ENCODE measurements at regions not wholly inside any gene's neighbourhood (a gene's known extent, or its start where the extent isn't known, plus 50 kb on each side); places are given as distances from the start of the nearest gene placed in this dataset.
"Not testable (repeated sequence)": the region's sequence is repeated elsewhere in the genome, so short reads cannot be mapped to it uniquely, and the experiment has no call there.

GRCh38 chr5:125912028-125912427 is 511.2 kb upstream of the GRAMD2B start:
- DNase-seq: no peak

GRCh38 chr5:125913200-125913599 is 510.0 kb upstream of the GRAMD2B start:
- no peak for DNase-seq

GRCh38 chr5:125914471-125914870 is 508.7 kb upstream of the GRAMD2B start:
- no peak for DNase-seq

GRCh38 chr5:125923958-125924357 is 499.3 kb upstream of the GRAMD2B start:
- DNase-seq: not testable (repeated sequence)

GRCh38 chr5:125926172-125926571 is 497.0 kb upstream of the GRAMD2B start:
- DNase-seq: no peak

- DNase-seq: no peak
Measured at GRCh38 chr5:125928663-125929062, 494.5 kb upstream of the GRAMD2B start.

- no peak for DNase-seq
Measured at GRCh38 chr5:125950012-125950615, 473.1 kb upstream of the GRAMD2B start.

- DNase-seq: no peak
Measured at GRCh38 chr5:125961150-125961549, 462.1 kb upstream of the GRAMD2B start.

GRCh38 chr5:125965577-125965976 is 457.6 kb upstream of the GRAMD2B start:
- DNase-seq: no peak

- DNase-seq: no peak
Measured at GRCh38 chr5:125967576-125967975, 455.6 kb upstream of the GRAMD2B start.

- DNase-seq: no peak
Measured at GRCh38 chr5:125969011-125969813, 454.0 kb upstream of the GRAMD2B start.

GRCh38 chr5:125969814-125970171 is 453.4 kb upstream of the GRAMD2B start:
- no peak for DNase-seq

- no peak for DNase-seq
Measured at GRCh38 chr5:125970631-125971307, 452.4 kb upstream of the GRAMD2B start.

- no peak for DNase-seq
Measured at GRCh38 chr5:125972706-125973105, 450.5 kb upstream of the GRAMD2B start.

- no peak for DNase-seq
Measured at GRCh38 chr5:125974679-125975078, 448.5 kb upstream of the GRAMD2B start.

GRCh38 chr5:125976421-125977000 is 446.7 kb upstream of the GRAMD2B start:
- no peak for DNase-seq

GRCh38 chr5:125978015-125978414 is 445.2 kb upstream of the GRAMD2B start:
- DNase-seq: no peak

- no peak for DNase-seq
Measured at GRCh38 chr5:125979636-125980035, 443.6 kb upstream of the GRAMD2B start.

- no peak for DNase-seq
Measured at GRCh38 chr5:125981016-125981415, 442.2 kb upstream of the GRAMD2B start.

- no peak for DNase-seq
Measured at GRCh38 chr5:125987677-125988255, 435.4 kb upstream of the GRAMD2B start.

- no peak for DNase-seq
Measured at GRCh38 chr5:125992050-125992449, 431.2 kb upstream of the GRAMD2B start.

- DNase-seq: not testable (repeated sequence)
Measured at GRCh38 chr5:125999271-126000030, 423.8 kb upstream of the GRAMD2B start.

- DNase-seq: no peak
Measured at GRCh38 chr5:126000507-126000906, 422.7 kb upstream of the GRAMD2B start.

All from islet precursor cell (in vitro differentiated cells).